Thymus (tissue), 11 donors: ENCODE measurements at regions not wholly inside any gene's neighbourhood (a gene's known extent, or its start where the extent isn't known, plus 50 kb on each side); places are given as distances from the start of the nearest gene placed in this dataset.

Experiments used
- DNase-seq, 9 donors: peaks; one replicate each; pipeline ENCODE4 v3.0.0-alpha.2; 2013; ENCODE audit warnings: low spot score in 9 of 9, low read depth in 6 of 9, missing footprints in 1 of 9
- H3K27ac ChIP-seq, 2 donors: one replicate each; pipeline ENCODE4 v1.5.1; 2013; ENCODE audit warnings: control low read depth in 1 of 2, low read depth in 1 of 2, low read length in 1 of 2, mild to moderate bottlenecking in 1 of 2, moderate library complexity in 1 of 2
- H3K27me3 ChIP-seq, 2 donors: one replicate each; pipeline ENCODE4 v1.5.1; 2013; ENCODE audit warnings: low read length in 1 of 2; ENCODE audit not compliant: control insufficient read depth in 2 of 2, insufficient read depth in 1 of 2
- H3K36me3 ChIP-seq, 2 donors: one replicate each; pipeline ENCODE4 v1.5.1; 2013; ENCODE audit warnings: low read length in 1 of 2, mild to moderate bottlenecking in 1 of 2, moderate library complexity in 1 of 2; ENCODE audit not compliant: control insufficient read depth in 2 of 2, insufficient read depth in 2 of 2
- H3K4me1 ChIP-seq, 2 donors: one replicate each; pipeline ENCODE4 v1.5.1; 2013; ENCODE audit warnings: low read length in 2 of 2; ENCODE audit not compliant: control insufficient read depth in 2 of 2, insufficient read depth in 2 of 2
- H3K4me3 ChIP-seq, 2 donors: one replicate each; pipeline ENCODE4 v1.5.1; 2013; ENCODE audit warnings: low read length in 2 of 2, control low read depth in 1 of 2, mild to moderate bottlenecking in 1 of 2
- H3K9me3 ChIP-seq, 2 donors: one replicate each; pipeline ENCODE4 v1.5.1; 2013; ENCODE audit warnings: low read length in 1 of 2, mild to moderate bottlenecking in 1 of 2; ENCODE audit not compliant: control insufficient read depth in 2 of 2, insufficient read depth in 1 of 2
- WGBS: extraction: QIAGEN DNeasy Blood & Tissue Kit; methylation state at CpG from one replicate; pipeline ENCODE4 v1.1.7; 2013; 5-methylcytosine and 5-hydroxymethylcytosine counted together
- donor health status: healthy.

DNA sequence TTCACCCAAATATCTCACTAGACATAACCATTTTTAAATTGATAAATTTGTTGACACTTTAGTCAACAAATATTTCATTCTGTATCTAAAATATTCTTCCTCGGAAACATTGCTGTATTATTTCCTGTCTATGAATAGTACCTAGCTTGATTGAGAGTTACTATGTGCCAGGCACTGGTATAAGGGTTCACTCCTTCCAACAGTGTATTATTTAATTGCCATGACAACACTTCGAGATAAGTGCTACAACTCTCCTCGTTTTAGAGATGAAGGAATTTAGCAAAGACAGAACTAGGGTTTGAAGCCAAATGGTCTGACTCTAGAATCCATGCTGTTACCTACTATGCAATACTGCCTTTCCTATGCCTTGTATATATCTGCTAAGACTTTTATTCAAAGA lies 287.2 kb downstream of the YTHDC2 start:
- no peaks in the 10 kb centered on the region for H3K4me1 ChIP-seq
- H3K9me3 ChIP-seq, result no peaks in the 10 kb centered on the region
- no peak for DNase-seq
- H3K4me3 ChIP-seq, result no peak overlapping the region
- no peak overlapping the region for H3K27ac ChIP-seq
- no peaks in the 10 kb centered on the region for H3K36me3 ChIP-seq
- no peaks in the 10 kb centered on the region for H3K27me3 ChIP-seq
- 85% methylated on average over 3 of the region's 3 CpGs for whole genome bisulfite sequencing

DNA sequence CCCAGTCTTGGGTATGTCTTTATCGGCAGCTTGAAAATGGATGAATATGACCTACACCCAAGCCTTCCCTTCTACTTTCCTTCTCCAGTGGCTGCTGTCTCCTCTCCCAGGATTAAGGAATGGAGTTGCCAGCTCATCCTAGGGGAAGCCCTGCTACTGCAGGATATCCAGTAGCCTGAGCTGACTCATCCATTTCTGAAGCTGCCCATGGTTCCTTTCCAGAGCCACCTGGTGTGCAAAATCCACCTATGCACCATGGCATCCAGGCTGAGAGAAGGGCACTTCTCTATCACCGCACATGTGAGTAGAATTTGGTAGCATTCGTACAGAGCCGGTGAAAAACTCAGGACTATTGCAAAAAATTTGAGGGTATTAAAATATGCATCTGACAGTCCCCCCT lies 290.8 kb downstream of the YTHDC2 start:
- no peaks in the 10 kb centered on the region for H3K27me3 ChIP-seq
- WGBS, result 84% methylated on average over 4 of the region's 4 CpGs
- H3K36me3 ChIP-seq, result no peaks in the 10 kb centered on the region
- DNase-seq, result no peak
- H3K4me1 ChIP-seq, result no peaks in the 10 kb centered on the region
- no peak overlapping the region for H3K27ac ChIP-seq
- H3K9me3 ChIP-seq, result no peaks in the 10 kb centered on the region
- no peak overlapping the region for H3K4me3 ChIP-seq

DNA sequence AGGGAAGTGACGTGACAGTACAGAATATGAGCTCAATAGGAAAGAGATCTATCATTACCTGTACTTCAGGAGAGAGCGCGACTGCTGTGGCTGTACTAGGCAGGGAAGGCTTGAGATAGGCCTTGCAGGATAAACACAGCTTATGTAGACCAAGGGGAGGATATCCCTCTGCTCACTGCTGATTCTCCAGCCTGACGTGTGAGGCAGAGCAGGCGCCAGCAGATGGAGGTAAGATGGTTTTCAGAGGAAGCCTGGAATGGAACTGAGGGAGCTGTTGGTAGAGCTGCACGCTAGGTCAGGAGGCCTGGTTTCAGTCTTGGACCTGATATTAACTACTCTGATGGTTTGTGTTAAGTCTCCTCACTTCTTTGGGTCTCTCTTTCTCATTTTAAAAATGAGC lies 291.4 kb downstream of the YTHDC2 start:
- no peaks in the 10 kb centered on the region for H3K36me3 ChIP-seq
- DNase-seq, result no peak
- no peaks in the 10 kb centered on the region for H3K9me3 ChIP-seq
- no peaks in the 10 kb centered on the region for H3K4me1 ChIP-seq
- no peak overlapping the region for H3K27ac ChIP-seq
- no peak overlapping the region for H3K4me3 ChIP-seq
- H3K27me3 ChIP-seq, result no peaks in the 10 kb centered on the region
- WGBS, result 98% methylated on average over 6 of the region's 6 CpGs

DNA sequence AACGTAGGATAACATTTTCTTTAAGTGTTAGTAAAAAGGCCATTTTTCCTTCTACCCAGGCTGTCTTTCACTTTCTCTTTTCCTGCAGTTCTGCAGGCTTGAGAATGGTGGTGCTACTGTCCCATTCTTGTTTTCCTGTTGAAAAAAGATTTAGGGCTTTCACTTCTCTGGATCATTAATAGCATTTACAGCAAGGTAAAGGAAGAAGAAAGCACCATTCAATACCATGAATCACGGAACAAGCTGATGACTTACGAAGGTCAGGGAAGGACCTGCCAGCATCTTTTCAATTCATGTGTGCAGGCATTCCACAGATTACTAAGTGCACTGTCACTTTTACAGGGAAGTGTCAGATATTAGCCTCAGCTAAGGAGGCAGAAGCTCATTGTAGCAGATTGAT lies 292.8 kb downstream of the YTHDC2 start:
- Histone ChIP-seq H3K27me3 (no peaks in the 10 kb centered on the region), H3K9me3 (no peaks in the 10 kb centered on the region), H3K27ac (no peak overlapping the region), H3K36me3 (no peaks in the 10 kb centered on the region), H3K4me1 (no peaks in the 10 kb centered on the region), H3K4me3 (no peak overlapping the region)
- no peak for DNase-seq
- 27% methylated on average over 3 of the region's 3 CpGs for WGBS

DNA sequence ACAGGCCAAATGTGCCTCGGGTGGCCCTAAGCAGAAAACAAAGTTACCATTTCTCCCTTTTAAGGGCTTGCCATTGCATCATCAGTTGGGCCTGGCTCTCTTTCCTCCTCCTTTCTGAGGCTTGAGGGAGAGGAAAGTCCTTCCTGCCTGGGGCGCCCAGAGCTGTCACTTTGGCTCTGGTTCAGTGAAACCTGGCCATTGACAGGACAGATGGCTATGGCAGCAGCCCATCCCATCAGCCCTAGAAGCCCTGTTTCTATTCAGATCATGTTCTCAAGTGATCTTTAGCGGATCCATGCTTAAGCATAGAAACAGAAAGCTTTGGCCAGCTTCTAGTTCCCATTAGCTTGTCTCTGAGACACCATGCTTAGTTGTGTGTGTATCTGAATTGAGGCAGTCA lies 293.4 kb downstream of the YTHDC2 start:
- no peaks in the 10 kb centered on the region for H3K27me3 ChIP-seq
- H3K4me3 ChIP-seq, result no peak overlapping the region
- H3K9me3 ChIP-seq, result no peaks in the 10 kb centered on the region
- no peak for DNase-seq
- H3K36me3 ChIP-seq, result no peaks in the 10 kb centered on the region
- 88% methylated on average over 3 of the region's 3 CpGs for WGBS
- peak overlapping the region in 1 of 2 donors; percentile 27 for H3K27ac ChIP-seq
- H3K4me1 ChIP-seq, result no peaks in the 10 kb centered on the region

DNA sequence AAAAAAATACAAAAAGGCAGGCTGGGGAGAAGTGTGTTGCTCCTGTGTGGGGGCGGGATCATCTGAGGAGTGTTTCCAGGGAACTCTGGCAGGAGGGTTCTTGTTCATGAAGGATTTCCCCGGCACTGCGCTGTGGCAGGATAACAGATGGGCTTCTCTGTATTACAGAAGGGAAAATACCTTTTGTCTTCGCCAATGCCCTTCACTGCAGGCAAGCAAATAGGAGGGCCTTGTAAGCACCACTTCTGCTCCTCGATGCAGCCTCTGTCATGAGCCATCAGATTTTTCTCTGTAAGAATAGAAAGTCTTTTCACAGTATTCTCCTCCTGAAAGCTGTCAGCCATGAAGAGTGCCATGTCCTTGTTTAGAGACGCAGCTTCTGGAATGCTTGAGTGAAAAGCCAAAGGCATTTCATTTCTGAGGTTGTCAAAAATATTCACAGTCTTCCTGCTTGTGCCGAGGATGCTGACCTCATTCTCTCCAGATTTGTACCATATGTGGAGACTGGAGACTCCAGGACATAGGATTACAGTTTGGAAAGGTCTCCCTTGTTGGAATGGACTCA lies 294.0 kb downstream of the YTHDC2 start:
- Histone ChIP-seq H3K4me3 (no peak overlapping the region), H3K4me1 (no peaks in the 10 kb centered on the region), H3K27ac (no peak overlapping the region), H3K27me3 (no peaks in the 10 kb centered on the region), H3K36me3 (no peaks in the 10 kb centered on the region), H3K9me3 (no peaks in the 10 kb centered on the region)
- DNase-seq, result peak in 2 of 9 donors; percentile 3 to 9
- 87% methylated on average over 7 of the region's 7 CpGs for WGBS

DNA sequence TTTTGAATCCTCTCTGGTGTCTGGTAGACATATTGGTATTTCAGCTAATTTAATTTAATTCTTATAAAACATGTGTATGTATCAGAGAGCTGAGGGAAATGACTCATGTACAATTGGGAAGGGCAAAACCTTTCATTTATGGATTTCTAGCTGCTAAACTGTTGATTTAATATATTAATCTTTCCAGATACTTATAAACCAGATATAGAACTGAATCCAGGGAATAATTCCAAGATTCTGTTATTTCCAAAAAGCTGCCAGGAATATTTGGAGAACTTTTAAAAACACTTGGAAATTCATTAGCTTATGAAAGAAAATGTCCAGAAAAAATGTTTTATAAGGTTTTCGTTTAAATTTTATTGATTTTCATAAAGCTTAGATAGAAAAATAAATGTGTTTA lies 295.5 kb downstream of the YTHDC2 start:
- 93% methylated on average over 1 of the region's 1 CpG for WGBS
- Histone ChIP-seq H3K27me3 (no peaks in the 10 kb centered on the region), H3K4me3 (no peak overlapping the region), H3K9me3 (no peaks in the 10 kb centered on the region), H3K36me3 (no peaks in the 10 kb centered on the region), H3K27ac (no peak overlapping the region), H3K4me1 (no peaks in the 10 kb centered on the region)
- DNase-seq, result no peak

DNA sequence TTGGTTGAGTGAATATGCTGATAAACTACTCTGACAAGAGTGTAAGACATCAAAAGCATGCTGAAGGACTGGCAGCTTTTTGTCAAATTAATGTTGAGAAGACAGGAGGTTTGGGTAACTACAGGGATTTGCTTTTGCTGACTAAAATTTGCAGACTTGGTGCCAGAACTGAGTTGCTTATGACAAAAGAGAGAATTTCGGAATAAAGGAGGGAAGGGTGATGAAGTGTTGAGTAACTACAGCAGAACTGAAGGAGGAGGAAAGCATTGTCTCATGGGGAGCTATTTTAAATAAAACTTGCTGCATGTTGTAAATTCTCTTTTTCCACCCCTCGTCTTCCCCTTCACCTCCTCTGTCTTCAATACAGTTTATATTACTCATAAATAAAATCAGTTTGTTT lies 296.1 kb downstream of the YTHDC2 start:
- Histone ChIP-seq H3K9me3 (no peaks in the 10 kb centered on the region), H3K27ac (no peak overlapping the region), H3K36me3 (no peaks in the 10 kb centered on the region), H3K27me3 (no peaks in the 10 kb centered on the region), H3K4me1 (no peaks in the 10 kb centered on the region), H3K4me3 (no peak overlapping the region)
- WGBS, result 94% methylated on average over 2 of the region's 2 CpGs
- DNase-seq, result no peak

DNA sequence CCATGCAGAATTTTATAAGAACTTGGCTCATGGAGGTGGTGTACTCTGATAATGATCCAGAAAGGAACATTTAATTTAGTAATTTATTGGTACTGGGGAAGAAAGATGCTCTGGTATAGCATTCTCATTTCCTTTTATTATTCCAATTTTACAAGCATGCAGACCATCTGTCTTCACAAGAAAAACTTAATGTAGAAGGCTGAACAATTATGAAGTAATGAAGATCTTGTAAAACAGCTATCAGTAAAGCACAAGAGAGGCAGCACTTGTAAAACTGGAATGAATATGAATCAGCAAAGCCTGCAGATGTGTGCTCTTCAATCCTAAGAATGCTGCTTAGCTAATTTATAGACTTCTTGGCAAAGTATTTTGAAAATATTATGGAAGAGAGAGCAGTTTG lies 300.0 kb downstream of the YTHDC2 start:
- H3K4me3 ChIP-seq, result no peak overlapping the region
- no peaks in the 10 kb centered on the region for H3K9me3 ChIP-seq
- no peak overlapping the region for H3K27ac ChIP-seq
- no peaks in the 10 kb centered on the region for H3K36me3 ChIP-seq
- no peaks in the 10 kb centered on the region for H3K27me3 ChIP-seq
- no peaks in the 10 kb centered on the region for H3K4me1 ChIP-seq
- no peak for DNase-seq

DNA sequence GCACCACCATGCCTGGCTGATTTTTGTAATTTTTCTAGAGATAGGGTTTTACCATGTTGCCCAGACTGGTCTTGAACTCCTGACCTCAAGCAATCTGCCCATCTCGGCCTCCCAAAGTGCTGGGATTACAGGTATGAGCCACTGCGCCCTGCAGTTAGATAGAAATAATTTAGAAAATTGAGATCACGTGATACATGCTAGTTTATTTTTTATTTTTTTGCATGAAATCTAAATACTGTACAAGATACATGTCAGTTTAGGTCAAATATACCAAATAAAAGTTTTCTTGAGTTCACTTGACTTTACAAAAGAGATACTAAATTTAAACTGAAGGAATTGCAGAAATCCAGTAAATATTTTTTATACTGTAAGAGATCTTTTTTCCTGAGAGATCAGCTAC lies 304.2 kb downstream of the YTHDC2 start:
- Histone ChIP-seq H3K4me3 (no peak overlapping the region), H3K9me3 (no peaks in the 10 kb centered on the region), H3K4me1 (no peaks in the 10 kb centered on the region), H3K27me3 (no peaks in the 10 kb centered on the region), H3K27ac (no peak overlapping the region), H3K36me3 (no peaks in the 10 kb centered on the region)
- 89% methylated on average over 3 of the region's 3 CpGs for WGBS
- DNase-seq, result no peak
